Activated CD4-positive, CD25-positive, alpha-beta regulatory T cell treated with anti-CD3 and anti-CD28 coated beads, Interleukin-2, amount 50 U/mL, for 24 hours (primary cell): ENCODE measurements at regions not wholly inside any gene's neighbourhood (a gene's known extent, or its start where the extent isn't known, plus 50 kb on each side); places are given as distances from the start of the nearest gene placed in this dataset.
"Not testable (repeated sequence)": the region's sequence is repeated elsewhere in the genome, so short reads cannot be mapped to it uniquely, and the experiment has no call there.

Experiments
- ATAC-seq, 2 donors: fragments of 150-1000 bp; cut with Tn5 transposase; one replicate each; pipeline ENCODE4 v1.10.0; 2021; ENCODE audit warnings: mild to moderate bottlenecking in 1 of 2, moderate library complexity in 1 of 2

DNA sequence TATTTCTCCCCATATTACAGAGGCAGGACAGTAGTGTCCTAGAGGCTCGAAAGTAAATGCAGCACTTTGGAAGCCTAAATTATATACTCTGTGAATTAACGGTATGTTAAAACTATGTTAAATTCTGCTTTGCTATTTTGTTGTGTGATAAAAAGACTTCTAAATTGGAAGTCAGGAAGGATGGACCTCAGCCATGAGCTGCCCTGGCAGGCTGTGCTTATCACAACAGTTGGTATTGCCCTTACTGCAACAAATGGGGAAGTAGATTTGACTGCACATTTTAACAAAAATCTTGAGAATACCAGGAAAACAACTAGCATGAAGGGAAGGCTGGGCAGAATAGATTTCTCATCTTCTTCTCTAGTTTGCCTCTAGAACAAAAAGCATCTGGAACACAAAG, 706.6 kb downstream of the SI start:
- no peak for ATAC-seq

DNA sequence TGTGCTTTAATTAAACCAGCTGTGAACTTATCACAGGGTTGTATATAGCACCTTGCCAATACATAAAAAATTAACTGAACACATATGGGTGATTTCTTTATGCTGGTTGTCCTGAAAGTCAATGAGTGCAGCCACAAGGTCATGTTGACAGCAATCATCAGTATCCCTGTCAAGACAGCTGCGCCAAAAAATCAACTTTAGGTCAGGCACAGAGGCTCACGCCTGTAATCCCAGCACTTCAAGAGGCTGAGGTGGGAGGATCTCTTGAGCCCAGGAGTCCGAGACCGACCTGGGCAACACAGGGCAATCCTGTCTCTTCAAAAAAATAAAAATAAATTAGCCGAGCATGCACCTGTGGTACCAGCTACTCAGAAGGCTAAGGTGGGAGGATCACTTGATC, 707.3 kb downstream of the SI start:
- ATAC-seq = no peak

DNA sequence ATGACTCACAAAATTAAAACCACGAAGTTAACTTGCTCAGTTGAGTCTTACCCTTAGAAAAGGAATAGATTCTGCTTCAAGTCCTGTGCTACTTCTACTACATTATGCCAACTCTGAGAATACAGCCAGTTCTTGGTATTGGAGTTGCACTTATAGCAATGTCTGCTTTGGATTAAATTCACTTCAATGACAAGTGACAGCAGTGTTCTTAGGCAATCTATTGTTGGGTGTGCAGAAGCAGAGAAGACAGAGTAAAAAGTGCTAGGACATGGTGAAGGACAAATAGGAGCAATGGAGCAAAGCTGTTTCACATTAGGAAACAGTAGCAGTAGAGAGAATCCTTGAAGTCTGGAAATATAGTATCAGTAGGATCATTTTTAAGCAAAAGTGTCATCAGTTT, 713.1 kb downstream of the SI start:
- ATAC-seq = no peak

DNA sequence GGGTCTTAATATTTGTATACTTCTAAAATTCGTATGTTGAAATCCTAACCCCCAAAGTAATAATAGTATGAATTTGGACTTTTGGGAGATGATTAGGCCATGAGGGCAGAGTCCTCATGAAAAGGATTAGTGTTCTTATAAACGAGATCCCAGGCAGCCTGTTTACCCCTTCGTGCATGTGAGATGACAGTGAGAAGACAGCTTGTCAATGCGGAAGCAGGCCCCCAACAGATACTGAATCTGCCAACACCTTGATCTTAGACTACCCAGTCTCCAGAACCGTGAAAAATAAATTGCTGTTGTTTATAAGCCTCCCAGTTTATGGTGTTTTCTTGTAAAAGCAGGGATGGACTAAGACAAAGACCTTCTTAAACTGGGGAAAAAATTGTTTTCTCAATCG, 714.2 kb downstream of the SI start:
- no peak for ATAC-seq

DNA sequence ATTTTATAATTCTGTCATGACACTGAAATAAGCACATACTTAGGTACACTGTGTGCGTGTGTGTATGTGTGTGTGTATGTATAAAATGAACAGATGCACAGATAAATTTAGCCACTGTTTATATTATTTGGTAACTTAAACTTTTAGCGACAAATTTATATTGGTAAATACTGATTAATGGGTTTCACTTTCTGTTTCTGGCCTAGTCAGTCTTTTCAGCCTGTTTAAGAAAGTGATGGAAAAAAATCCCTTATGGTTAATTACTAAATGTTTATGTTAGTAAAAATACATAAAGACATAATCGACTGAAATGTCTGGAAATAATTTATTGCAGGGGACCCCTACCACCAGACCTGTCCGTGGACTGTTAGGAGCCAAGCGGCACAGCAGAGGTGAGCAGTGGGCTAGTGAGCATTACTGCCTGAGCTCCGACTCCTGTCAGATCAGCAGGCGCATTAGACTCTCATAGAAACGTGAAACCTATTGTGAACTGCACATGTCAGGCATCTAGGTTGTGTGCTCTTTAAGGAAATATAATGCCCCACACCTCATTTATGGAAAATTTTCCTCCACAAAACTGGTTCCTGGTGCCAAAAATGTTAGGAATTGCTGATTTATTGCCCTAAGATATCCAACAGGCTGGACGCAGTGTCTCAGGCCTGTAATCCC, 717.4 kb downstream of the SI start:
- ATAC-seq = no peak

DNA sequence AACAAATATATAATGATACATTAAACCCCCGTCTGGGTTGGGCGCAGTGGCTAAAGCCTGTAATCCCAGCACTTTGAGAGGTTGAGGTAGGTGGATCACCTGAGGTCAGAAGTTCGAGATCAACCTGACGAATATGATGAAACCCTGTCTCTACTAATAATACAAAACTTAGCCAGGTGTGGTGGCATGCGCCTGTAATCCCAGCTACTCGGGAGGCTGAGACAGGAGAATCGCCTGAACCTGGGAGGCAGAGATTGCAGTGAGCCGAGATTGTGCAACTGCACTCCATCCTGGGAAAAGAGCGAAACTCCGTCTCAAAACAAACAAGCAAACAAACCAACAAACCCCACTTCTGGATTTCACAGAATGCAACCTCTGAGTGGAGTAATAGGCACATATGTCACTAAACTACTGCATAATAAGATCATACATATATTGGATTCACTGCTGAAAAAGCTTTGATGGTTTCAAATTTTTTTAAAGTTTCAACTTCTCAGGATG, 718.2 kb downstream of the SI start:
- no peak for ATAC-seq

DNA sequence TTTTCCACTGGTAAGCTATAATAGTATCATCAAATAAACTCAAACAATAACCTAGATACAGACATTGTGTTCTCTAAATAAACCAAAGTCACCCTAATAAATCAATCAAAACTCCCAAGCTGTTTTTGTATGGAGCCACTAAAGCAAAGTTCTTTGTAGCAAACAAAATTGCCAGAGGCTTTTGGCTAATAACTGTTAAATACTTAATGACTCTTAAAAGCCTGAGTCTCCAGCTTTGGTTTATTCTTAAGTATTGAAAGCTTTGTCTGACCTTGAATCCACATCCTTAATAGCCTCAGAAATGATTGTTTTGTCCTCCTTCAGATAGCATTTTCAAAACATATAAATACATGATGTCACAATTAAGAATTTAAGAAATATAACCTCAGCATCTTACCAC, 725.3 kb downstream of the SI start:
- no peak for ATAC-seq

DNA sequence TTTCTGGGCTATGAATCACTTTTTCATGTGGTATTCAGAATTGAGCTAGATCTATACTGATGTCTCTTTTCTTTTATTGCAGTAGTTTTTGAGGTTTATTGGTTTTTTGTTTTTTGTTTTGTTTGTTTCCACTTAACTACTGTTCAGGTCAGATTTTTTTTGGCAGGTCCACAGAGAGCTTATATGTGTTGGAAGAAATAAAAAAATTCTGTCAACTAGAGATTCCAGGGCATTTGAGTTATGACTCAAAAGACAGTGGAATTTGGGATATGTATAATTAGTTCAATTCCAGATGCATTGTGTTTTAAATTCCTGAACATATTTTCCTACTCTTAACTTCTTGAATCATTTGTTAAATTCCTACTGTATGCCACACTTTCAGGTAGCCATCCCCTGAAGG, 727.2 kb downstream of the SI start:
- ATAC-seq = no peak

DNA sequence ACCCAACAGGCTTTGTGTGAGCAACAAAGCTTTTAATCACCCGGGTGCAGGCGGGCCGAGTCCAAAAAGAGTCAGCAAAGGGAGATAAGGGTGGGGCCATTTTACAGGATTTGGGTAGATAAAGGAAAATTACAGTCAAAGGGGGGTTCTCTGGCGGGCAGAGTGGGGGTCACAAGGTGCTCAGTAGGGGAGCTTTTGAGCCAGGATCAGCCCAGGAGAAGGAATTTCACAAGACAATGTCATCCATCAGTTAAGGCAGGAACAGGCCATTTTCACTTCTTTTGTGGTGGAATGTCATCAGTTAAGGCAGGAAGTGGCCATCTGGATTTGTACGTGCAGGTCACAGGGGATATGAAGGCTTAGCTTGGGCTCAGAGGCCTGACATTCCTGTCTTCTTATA, 736.1 kb downstream of the SI start:
- ATAC-seq = not testable (repeated sequence)

DNA sequence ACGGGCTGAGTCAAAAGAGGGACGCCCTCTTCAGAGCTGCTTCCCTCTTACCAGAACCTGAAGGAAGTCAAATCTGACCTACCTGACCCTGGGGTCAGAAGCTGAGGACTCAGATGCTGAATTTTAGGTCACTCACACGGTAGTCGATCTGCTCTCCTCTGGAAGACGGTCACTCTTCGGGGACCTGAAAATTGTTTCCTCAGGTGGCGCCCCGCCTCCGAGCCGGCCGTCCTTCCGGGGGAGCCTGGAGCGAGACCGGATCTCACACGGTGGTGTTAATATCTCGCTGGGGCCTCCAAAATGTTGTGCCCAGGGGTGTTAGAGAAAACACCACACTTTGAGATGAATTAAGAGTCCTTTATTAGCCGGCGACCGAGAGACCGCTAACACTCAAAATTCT, 737.2 kb downstream of the SI start:
- ATAC-seq = no peak

DNA sequence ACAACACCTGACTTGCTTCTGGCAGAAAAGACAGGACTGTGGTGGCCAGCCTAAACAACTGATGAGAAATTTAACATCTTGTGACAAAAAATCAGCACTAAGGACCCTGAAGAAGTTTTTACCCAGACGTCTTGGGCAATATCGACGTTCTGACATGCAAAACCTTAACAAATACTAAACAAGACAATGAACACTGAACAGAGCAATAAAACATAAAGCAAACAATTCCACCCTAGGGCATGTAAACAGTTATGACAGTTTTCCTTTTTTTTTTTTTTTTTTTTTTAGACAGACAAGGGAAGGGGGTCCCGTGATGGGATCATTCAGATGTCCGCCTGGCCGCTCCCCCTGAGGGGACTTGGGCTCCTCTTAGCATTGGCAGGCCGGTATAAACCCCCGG, 738.0 kb downstream of the SI start:
- ATAC-seq = no peak

DNA sequence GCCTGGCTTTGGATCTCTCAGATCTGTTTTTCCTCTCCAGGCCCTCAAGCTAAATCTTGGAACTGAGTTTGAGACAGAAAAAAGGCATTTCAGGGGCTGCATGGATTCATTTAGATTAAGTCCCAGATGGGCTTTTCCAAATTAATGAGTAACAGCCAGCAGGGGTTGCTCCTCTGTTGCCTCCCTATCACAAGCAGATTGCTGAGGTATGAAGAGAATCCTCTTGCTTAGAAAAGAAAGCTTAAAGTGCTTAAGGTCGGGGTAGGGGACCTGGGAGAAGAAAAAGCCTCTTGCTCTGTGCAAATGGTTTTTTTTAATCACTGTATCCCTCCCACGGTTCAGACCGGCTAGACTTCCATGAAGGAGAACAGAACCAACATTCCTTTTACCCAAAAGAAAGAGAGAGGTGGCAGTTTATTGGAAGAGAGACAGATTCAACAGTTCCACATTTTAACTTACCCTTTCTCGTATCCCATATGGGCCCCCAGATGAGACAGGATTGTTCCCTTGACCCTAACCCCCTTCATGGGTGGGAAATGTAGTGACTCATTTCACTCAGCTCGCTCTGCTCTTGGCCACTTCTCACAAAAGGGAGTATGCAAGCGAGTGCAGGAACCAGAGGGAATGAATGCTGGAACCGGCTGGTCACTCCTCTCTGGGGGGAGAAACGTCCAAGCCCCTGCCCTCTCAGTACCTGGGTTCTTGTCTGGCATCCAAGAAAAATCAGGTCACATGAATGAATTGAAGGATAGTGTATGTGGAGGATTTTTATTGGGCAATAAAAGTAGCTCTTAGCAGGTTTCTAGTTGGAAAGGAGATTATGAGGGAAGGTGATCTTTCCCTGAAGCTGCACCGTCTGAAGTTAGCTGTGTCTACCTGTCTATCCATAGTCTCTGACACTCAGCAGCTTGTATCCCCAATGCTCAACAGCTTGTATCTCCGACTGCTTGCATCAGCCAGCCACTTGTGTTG, 745.2 kb downstream of the SI start:
- ATAC-seq = no peak

DNA sequence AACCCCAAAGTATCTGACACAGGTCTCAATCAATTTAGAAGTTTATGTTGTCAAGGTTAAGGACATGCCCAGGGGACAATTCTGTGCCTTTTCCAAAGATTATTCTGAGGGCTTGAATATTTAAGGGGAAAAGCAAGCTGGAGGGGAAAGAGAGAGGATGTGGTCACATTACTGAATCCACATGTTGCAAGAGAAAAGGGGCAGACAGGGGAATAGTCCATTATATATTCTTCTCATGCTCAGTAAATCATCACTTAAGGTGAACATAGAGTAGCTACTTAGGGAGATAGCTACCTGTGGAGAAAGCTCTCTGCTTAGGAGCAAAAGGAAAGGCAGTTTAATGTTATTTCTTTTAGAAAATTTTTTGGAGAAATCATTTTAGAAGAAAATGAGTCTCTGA, 751.6 kb downstream of the SI start:
- ATAC-seq = no peak

DNA sequence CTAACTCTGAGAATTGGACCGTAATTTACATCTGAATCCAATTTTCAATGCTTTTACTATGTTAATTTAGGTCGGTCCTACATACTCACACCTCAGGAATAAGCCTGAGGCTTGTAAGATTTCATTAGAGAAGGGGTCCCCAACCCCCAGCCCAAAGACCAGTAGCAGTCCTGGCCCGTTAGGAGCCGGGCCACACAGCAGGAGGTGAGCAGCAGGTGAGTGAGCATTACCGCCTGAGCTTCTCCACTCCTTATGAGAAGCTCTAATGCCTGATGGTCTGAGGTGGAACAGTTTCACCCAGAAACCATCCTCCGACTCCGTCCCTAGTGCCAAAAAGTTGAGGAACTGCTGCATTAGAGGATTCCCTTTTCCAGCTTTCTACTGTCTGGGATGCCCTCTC, 757.3 kb downstream of the SI start:
- ATAC-seq = no peak

DNA sequence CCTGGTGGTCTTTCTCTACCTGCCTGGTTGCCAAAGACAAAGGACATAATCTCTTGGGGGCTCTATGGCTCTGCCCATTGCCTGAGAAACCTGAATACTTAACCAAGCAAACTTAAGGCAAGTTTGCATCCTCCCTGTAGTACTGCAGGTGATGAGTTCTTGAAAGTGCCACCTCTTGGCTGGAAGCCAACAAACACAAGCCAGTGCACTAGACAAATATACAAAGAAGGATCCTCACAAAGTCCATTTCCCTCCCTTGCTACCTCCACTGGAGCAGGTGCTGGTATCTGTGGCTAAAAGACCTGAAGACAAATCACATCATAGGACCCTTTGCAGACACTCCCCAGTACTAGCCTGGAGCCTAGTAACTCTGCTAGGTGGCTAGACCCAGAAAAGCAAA, 772.3 kb downstream of the SI start:
- ATAC-seq = no peak

DNA sequence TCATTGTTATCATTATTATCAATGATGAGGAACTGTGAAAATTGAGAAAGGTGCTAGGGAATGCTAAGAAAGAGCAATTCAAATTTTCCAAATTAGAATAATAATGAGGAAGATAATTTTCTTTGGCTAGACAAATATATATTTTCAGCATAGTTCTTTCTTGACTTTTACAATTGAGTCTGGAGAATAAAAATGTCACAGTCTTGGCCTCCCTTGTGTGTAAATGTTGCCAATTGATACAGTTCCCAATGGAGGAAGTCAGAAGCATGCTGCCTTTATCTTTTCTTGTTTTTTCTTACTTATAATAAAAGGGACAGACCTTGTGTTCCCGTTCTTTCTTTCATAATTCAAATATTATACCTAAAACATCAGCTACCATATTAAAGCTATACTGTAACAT, 774.4 kb downstream of the SI start:
- ATAC-seq = no peak

DNA sequence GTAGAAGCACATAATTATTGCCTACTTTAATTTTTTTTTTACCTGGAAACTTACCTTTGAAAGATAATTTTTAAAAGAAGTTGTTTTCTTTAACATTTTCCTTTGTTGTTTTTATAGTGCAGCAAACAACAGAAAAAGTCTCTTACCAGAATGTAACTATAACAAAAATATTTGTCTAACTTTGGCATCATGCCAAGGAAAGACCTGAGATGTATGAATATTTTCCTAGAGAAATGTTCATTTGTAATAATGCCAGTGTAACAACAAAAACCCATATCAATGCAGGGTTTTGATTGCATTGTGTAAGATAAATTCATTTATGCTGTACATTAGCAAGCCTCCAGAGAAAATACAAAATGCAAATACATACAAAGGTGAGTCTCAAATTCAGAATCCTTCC, 775.7 kb downstream of the SI start:
- no peak for ATAC-seq

DNA sequence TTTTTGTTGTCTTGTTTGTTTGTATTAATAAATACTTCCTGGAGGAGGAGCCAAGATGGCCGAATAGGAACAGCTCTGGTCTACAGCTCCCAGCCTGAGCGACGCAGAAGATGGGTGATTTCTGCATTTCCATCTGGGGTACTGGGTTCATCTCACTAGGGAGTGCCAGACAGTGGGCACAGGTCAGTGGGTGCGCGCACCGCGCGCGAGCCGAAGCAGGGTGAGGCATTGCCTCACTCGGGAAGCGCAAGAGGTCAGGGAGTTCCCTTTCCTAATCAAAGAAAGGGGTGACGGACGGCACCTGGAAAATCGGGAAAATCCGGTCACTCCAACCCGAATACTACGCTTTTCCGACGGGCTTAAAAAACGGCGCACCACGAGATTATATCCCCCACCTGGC, 786.8 kb downstream of the SI start:
- ATAC-seq = not testable (repeated sequence)

DNA sequence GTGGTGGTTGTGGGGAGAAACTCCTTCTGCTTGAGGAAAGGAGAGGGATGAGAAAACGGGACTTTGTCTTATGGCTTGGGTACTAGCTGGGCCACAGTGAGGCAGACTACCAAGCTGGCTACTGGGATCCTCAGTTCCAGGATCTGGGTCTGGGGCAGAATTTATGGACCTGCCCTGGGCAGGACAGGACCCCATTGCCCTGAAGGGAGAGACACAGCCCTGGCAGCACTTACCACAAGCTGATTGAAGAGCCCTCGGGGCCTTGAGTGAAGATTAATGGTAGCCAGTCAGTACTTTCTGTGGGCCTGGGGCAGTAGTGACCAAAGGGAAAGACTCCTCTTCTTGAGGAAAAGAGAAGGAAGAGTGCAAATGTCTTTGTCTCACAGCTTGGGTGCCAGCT, 799.7 kb downstream of the SI start:
- ATAC-seq = no peak

DNA sequence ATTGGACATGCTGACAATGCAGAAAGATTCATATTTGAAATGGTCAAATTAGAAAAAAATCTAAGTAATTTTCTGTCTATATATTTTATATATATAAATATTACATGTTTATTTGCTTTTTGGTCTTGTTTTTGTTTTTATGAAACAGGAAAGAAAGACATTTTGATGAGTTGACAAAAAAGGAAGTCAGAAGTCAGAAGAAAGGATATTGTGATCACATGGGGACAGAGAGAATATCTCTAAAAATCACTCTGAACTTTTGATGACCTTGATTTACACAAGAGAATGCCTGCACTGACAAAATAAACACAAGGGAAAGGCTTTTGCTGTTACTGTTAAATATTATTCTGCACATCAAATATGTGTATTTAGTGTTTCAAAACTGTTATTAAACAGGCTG, 811.2 kb downstream of the SI start:
- ATAC-seq = no peak

DNA sequence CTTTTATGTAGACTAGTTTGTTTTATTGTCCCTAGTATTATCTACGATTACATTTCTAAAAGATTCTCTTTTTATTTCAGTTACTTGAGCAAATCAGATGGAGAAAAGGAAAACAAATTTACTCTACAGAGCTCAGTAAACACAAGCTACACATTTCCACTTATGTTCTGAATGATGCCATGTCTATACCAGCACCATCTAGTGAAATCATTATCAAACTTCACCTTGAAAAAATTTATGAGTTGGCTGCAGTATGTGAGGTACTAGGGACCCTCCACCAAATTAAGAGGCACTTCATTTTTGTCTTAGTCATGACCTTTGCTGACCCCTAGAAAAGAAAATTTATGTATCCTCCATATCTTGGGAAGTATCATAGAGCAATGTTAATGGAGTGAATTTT, 827.4 kb downstream of the SI start:
- ATAC-seq = no peak

DNA sequence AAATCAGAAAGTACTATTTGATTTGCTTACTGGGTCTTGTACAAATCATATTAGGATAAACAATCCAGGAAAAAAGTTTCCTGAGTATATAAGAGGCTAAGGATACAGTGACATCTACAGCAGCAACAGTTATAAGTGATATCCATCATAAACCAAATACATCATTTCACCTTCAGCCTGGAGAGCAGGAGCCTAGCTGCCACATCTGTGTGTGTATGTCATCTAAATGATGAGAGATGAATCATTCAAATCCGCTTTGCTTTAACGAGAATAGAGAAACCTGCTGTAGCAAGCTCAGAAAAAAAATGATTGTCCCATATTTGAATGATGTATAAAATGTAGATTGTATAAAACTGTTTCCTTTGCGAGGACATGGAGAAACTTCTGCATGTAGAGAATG, 841.4 kb downstream of the SI start:
- ATAC-seq = no peak

DNA sequence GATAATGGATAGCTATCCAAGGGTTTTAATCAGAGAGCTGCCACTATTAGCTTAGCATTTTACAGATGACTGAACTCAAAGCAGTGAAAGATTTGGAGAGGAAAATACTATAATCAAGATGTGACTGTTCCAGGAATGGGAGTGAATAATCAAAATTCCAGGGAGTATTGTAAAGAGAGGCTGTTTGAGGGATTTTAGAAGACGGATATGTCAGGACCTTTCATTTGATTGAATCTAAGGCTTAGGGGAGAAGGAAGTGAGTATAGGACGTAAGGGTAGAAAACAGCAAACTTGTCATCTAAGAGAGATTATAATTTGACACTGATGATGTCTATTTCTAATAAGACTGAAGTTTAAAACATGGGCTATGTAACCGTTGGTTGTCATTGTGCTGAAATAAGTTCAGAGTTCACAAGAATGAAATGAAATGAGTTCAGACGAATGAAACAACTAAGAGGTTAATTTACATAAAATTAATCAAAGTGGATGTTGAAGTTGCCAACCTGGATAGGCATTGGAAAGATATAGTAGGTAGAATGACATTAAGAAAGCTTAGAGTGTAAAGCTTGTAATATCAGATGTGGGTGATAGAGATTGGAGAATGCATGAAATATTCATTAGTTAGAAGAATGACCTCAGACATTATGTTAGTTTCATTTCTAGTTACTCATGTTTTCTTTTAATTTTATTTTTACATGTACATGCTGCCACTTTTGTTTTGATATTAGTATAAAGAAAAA, 842.8 kb downstream of the SI start:
- no peak for ATAC-seq

DNA sequence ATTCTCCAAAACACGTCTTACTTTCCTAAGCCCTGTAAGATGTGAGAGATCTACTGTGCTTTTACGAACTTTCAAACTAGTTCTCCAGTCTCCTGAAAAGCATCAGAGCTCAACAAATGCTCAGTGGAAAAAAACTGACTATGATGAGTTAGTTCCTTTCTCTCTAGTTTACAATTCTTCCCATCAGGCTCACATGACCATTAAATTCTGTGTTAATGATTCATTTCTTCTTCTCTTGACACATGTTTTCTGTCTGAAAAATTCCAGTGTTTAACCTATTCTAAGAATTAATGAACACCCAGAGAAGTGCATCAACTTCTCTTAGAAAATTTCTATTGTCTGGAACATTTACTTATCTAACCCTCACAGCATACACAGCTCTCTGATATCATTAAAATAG, 844.3 kb downstream of the SI start:
- no peak for ATAC-seq
